H7 (cell line): ENCODE measurements at regions not wholly inside any gene's neighbourhood (a gene's known extent, or its start where the extent isn't known, plus 50 kb on each side); places are given as distances from the start of the nearest gene placed in this dataset.

Experiments
- DNase-seq: peaks from one replicate; pipeline ENCODE4 v3.0.0; 2012
- H3K27me3 ChIP-seq: 2 replicates; pipeline ENCODE4 v1.6.0; 2011; ENCODE audit warnings: mild to moderate bottlenecking, low read length; ENCODE audit not compliant: control insufficient read depth, insufficient read depth
- H3K36me3 ChIP-seq: replicated peaks from 2 replicates; pipeline ENCODE4 v1.5.1; 2011; ENCODE audit warnings: low read length; ENCODE audit not compliant: control insufficient read depth, insufficient read depth
- H3K4me3 ChIP-seq: 2 replicates; pipeline ENCODE4 v1.5.1; 2011; ENCODE audit warnings: low read depth, mild to moderate bottlenecking, control low read depth, low read length, moderate library complexity; ENCODE audit not compliant: insufficient read depth

DNA sequence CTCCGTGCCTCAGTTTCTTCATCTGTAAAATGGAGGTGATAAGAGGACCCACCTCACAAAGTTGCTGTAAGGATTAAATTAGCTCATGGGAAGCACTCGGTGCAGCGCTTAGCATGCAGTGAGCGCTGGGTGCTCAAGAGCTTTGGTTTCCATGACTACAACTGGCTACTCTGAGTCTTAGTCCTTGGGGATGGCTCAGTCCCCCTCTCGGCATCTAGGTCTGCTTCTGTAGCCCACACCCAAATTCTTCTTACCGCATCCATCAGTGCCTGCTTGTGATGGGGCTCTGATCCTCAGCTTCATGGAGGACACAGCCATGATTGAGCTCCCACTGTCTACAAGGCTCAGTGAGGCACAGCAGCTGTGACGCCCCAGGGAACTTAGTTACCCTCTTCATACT is 159.0 kb downstream of the ACTL8 start:
- Histone ChIP-seq H3K36me3 (no peaks in the 10 kb centered on the region), H3K4me3 (no peak overlapping the region), H3K27me3 (no peaks in the 10 kb centered on the region; the same call in 1 of the 2 replicates)
- DNase-seq = no peak

DNA sequence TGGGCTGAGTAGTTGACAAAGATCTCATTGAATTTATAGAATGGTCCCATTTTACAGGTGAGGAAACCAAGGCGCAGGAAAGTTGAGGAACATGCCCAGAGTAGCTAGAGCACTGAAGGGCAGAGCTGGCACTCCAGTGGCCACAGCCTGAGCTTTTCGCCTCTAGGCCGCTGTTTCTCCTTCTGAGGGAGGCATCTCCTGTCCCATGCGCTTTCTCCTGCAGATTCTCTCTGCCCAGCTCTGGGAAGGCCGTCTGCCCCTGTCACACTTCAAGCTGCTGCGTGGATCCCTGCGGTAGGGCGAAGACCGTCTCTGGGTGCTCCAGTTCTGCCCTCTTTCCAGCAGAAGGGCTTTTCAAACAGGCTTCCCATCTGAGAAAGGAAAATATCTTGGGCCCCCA is 159.9 kb downstream of the ACTL8 start:
- no peak overlapping the region for H3K4me3 ChIP-seq
- no peak for DNase-seq
- no peaks in the 10 kb centered on the region for H3K36me3 ChIP-seq
- no peaks in the 10 kb centered on the region; the same call in 1 of the 2 replicates for H3K27me3 ChIP-seq

DNA sequence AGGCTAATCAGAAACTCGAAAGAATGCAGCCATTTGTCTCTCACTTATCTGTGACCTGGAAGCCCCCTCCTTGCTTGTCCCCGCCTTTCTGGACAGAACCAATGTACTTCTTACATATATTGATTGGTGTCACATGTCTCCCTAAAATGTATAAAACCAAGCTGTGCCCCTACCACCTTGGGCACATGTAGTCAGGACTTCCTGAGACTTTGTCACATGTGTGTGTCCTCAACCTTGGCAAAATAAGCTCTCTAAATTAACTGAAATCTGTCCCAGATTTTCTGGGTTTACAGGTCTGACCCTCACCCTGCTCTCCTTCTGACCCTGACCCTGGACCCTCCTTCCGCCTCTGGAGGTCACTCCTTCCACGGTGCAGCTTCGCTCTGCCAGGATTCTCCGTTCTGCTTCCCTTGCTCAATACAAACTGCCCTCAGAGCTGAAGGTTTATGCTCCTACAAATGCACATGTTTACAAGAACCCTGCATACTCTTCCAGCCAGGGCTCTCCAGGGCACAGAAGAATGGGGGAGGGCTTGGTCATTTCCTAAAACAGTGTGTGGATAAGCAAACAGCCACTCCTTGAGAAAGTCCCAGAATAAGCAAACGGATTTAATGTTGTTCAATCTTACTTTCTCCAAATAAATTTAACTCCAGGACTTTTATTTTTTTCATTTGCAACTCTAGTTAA is 160.5 kb downstream of the ACTL8 start:
- no peak for DNase-seq
- no peaks in the 10 kb centered on the region; the same call in 1 of the 2 replicates for H3K27me3 ChIP-seq
- no peaks in the 10 kb centered on the region for H3K36me3 ChIP-seq
- H3K4me3 ChIP-seq = no peak overlapping the region

DNA sequence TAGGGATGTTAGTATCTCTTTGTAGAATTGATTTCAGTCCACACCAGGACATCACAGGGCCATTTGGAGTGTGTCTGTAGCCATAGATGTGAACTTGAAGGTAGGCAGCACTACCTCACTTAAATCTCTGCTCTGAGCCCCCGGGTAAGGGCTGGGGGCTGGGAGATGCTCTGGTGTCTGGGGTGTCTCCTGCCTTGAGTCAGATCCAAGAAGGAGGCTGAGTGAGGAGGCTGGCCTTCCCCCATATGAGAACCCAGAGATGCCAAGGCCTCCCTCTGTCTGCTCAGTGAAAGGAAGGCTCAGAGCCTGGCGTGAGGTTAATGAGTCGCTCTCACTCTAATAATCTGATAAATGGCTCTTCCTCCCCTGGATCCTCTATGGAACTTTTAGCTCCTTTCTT is 161.6 kb downstream of the ACTL8 start:
- H3K4me3 ChIP-seq = no peak overlapping the region
- no peak for DNase-seq
- H3K27me3 ChIP-seq = no peaks in the 10 kb centered on the region; the same call in 1 of the 2 replicates
- no peaks in the 10 kb centered on the region for H3K36me3 ChIP-seq

DNA sequence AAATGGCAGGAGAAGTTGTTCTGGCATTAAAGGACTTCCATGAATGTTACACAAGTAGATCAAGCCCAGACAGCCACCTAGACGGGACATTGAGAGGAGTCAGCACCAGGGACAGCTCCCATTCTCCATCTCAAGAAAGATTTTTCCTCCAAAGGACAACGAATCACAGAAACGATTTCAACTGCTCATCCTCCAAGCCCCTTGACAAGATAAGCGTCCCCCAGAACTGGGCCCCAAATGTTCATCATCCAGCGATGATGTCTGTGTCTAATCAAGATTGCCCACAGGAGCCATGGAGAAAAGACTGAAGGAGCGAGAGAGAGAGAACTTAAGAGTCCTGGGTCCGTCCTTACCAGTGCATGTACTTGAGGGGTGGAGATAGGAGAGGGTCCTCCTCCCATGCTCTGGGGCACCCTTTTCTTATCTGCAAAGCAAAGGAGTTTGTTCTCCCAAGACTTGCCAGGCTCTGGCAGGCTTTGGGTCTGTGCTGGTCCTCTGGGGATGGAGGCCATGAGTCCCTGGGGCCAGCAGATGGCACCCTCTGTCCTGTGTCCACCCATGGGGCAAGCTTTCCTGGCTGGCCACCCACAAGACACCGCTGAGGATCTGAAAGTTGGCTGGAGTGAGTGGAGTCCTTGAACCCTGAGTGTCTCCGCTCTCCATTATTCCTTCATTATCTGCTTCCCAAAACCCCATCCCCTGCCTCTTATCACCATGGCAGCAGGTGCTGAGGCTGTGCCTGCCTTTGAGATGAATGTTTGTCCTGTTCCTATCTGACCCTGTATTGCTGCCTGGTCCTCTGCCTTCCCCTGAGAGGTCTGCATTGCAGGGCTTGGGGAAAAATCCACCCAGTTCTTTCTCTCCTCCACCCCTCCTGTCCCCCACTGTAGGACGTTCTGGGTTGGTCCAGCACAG is 164.6 kb downstream of the ACTL8 start:
- no peaks in the 10 kb centered on the region for H3K36me3 ChIP-seq
- H3K4me3 ChIP-seq = no peak overlapping the region
- DNase-seq = peak; percentile 73
- H3K27me3 ChIP-seq = no peaks in the 10 kb centered on the region; the same call in 1 of the 2 replicates

DNA sequence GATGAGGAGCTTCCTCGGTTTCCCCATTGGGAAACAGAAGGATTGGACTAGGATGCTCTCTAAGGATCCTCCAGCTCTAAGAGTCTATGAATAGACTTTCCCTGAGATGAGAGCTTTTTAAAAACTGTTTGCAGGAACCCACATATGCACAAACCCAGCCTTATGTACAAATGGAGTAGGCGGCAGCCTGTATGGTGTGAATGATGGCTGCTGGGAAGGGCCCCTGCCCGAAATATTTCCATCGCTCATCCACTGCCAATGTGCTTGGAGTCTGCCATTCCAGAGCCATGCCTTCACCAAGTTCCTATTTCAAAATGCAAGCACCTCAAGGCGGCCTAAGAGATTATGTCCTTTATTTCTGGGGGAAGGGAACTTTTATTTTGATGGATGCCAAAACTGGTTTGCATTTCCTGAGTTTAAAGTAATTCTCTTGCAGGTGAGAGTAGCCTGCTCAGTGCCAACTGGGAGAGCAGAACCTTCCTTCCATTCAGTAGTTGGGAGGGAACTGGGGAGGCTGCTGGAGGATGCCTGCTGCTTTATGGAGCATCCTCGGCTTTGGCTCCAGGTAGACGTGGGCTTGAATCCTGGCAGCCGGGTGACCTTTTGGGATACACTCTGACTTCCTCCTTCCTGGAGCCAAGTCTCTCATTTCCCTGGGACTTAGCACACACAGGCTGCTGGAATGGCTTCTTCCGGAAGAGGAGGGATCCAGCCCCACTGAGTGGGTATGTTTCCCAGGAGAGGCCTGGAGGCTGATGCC is 165.9 kb downstream of the ACTL8 start:
- no peaks in the 10 kb centered on the region for H3K36me3 ChIP-seq
- H3K27me3 ChIP-seq = no peaks in the 10 kb centered on the region; the same call in 1 of the 2 replicates
- no peak for DNase-seq
- H3K4me3 ChIP-seq = no peak overlapping the region

DNA sequence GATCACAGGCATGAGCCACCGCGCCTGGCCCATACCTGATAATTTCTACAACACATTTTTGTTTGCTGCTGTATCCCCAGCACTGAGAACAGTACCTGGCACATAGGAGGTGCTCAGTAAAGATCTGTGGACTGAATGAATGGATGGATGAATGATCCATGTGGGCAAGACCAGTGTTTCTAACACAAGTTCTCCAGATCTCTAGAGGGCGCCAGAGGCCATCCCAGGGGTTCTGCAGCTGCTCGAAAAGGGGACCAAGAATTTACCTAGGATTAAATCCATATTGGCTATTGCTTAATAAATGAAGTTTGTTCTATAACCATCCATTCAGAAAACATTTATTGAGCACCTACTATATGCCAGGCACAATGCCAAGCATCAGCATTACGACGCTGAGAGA is 167.7 kb downstream of the ACTL8 start:
- DNase-seq = peak; percentile 82
- Histone ChIP-seq H3K4me3 (no peak overlapping the region), H3K27me3 (no peaks in the 10 kb centered on the region; the same call in 1 of the 2 replicates)

DNA sequence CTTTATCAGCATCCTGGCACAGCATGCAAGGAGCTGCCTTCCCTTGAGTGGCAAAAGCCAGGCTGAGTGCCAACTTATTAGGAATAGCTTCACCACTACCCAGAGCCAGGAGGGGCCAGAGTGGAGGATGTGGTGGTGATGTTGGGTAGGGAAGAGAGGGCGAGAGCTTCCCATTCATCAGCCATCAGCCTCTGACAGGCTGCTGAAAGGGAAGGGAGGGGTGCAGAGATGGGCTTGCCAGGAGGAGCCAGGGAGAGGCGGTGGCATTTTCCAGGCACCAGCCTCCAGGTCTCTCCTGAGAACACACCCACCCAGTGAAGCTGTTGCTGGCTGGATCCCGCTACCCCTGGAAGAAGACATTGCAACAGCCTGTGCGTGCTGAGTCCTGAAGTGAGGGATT is 168.5 kb downstream of the ACTL8 start:
- Histone ChIP-seq H3K27me3 (no peaks in the 10 kb centered on the region; the same call in 1 of the 2 replicates), H3K4me3 (no peak overlapping the region), H3K36me3 (no peaks in the 10 kb centered on the region)
- DNase-seq = no peak

More for the DNA sequence above, 167.7 kb downstream of the ACTL8 start:
- H3K36me3 ChIP-seq = no peaks in the 10 kb centered on the region

DNA sequence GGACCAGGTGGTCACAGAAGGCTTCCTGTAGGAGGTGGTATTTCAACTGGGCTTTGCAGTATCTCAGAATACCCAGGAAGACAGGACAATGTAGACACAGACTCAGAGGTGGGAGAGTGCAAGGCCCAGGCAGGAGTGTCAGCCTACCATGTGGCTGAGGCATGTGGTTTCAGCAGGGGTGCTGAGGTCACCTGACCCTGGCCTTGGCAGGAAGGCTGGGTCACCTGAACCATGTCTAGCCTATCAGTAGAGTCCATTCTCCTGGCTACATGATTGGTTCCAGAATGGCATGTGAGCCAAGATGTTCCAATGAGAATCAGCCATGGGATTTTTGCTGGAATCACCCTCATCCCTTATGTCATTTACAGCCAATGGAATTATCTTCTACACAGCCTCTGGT is 169.4 kb downstream of the ACTL8 start:
- DNase-seq = no peak
- no peaks in the 10 kb centered on the region for H3K36me3 ChIP-seq
- no peaks in the 10 kb centered on the region; the same call in 1 of the 2 replicates for H3K27me3 ChIP-seq
- H3K4me3 ChIP-seq = no peak overlapping the region

DNA sequence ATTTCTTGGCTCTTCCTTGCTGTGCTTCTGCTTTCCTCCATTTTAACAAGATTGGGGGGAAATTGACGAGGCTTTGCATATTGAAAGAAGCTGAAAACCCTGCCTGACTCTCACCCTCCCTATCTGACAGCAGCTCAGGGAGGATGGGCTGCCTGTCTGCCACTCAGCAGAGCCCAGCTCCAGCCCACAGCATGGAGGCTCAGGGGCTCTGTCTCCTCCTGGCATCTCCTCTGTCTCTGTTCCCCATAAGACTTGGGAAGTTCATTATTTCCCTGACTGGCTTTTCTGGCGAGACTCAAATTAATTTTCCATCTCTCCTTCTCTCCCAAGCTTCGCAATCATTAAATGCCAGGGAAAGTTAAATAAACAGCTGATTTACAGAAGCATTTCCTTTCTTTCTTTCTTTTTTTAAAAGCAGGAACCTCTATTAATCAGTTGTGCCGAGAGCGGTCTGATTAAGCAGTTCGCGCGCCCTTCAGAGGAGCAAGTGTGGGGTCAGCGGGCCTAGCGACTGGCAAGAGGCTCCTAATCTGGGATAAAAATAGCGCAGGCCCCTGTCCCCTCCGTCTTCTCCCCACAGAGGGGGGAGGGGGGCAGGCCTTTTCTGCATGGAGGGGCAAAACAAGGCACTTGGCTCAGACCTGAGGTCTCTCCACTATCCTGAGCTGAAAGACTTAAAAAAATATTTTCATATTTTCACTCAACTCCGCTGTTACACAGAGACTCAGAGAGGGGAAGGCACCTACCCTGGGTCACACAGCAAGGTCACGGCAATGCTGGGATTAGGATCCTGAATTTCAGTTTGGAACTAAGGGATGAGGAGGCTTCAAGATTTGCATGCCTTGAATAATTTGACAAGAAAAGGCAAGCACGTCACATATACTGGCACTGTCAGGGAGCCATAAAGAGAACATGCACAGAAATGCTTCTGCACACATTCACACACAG is 170.4 kb downstream of the ACTL8 start:
- H3K27me3 ChIP-seq = no peaks in the 10 kb centered on the region; the same call in 1 of the 2 replicates

DNA sequence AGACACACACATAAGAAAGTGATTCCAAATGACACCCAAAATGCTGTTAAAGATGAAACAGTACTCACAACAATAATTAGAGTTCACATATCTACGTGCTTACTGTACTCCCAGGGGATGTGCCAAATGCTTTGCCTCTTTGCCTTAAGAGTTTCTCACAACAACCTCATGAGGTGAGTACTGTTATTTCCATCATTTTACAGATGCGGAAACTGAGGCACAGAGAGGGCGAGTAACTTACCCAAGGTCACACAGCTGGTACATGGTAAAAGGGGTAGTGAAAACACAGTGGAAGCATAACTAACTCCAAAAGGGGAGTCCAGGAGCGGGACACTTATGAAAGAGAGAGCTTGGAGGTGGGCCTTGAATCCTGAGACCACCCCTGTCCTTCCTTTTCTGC is 171.8 kb downstream of the ACTL8 start:
- H3K27me3 ChIP-seq = no peaks in the 10 kb centered on the region; the same call in 1 of the 2 replicates

More for the DNA sequence above, 170.4 kb downstream of the ACTL8 start:
- H3K4me3 ChIP-seq = no peak overlapping the region
- DNase-seq = no peak
- no peaks in the 10 kb centered on the region for H3K36me3 ChIP-seq

DNA sequence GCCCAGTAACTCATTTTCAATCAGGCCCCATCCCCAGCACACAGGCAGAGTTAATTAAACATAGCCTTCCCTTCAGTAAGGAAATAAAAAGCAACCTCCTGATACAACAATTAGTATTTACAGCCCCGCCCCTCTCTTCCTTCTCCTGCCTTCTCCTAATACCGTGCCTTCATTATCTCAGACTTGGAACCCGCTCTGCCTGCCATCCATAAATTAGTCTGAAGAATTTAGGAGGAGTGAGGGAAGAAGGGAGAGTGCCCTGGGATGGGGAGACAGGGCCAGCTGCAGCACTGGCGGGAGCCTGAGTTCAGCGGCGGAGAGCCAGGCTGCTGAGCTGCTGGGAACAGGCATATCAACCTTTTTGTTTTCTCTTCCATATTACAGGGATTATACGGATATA is 172.8 kb downstream of the ACTL8 start:
- DNase-seq = no peak
- no peak overlapping the region for H3K4me3 ChIP-seq
- no peaks in the 10 kb centered on the region; the same call in 1 of the 2 replicates for H3K27me3 ChIP-seq
- H3K36me3 ChIP-seq = no peaks in the 10 kb centered on the region

More for the DNA sequence above, 171.8 kb downstream of the ACTL8 start:
- H3K36me3 ChIP-seq = no peaks in the 10 kb centered on the region
- H3K4me3 ChIP-seq = no peak overlapping the region
- no peak for DNase-seq

DNA sequence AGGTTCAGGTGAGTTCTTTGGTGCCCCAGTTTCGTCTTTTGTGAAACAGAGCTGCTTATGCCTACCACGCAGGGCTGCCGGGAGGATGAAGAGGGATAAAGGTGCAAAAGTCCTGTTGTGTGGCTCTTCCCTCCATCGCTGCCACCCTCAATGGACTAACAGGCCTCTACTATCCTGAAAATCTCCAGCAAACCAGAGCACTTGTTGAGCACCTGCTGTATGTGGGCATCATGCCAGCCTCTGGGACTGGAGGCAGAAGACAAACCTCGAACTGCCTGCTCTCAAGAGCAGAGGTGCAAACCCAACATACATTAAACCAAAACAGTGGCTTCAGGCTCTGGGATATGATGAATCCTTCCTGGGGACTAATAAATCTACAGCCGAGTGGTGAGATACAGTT is 174.1 kb downstream of the ACTL8 start:
- H3K4me3 ChIP-seq = no peak overlapping the region
- H3K27me3 ChIP-seq = no peaks in the 10 kb centered on the region; the same call in 1 of the 2 replicates
- DNase-seq = no peak
- H3K36me3 ChIP-seq = no peaks in the 10 kb centered on the region
